ENCODE measurements at regions not wholly inside any gene's neighbourhood (a gene's known extent, or its start where the extent isn't known, plus 50 kb on each side); places are given as distances from the start of the nearest gene placed in this dataset.

- TF ChIP-seq, protein P1, sequence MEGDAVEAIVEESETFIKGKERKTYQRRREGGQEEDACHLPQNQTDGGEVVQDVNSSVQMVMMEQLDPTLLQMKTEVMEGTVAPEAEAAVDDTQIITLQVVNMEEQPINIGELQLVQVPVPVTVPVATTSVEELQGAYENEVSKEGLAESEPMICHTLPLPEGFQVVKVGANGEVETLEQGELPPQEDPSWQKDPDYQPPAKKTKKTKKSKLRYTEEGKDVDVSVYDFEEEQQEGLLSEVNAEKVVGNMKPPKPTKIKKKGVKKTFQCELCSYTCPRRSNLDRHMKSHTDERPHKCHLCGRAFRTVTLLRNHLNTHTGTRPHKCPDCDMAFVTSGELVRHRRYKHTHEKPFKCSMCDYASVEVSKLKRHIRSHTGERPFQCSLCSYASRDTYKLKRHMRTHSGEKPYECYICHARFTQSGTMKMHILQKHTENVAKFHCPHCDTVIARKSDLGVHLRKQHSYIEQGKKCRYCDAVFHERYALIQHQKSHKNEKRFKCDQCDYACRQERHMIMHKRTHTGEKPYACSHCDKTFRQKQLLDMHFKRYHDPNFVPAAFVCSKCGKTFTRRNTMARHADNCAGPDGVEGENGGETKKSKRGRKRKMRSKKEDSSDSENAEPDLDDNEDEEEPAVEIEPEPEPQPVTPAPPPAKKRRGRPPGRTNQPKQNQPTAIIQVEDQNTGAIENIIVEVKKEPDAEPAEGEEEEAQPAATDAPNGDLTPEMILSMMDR (conservative IDR thresholded peaks at IDR 0.05) = no peak
- TF ChIP-seq EZH2 (IDR thresholded peaks at IDR 0.05; ENCODE audit: low read depth) = no peak
Measured at GRCh38 chr11:23988381-23989006, 508.4 kb upstream of the LUZP2 start.

All from PC-9 (cell line).